NCI-H1048 (cell line): ENCODE measurements at regions not wholly inside any gene's neighbourhood (a gene's known extent, or its start where the extent isn't known, plus 50 kb on each side); places are given as distances from the start of the nearest gene placed in this dataset.

ENCODE experiments used
- DNase-seq: peaks from one replicate; lab custom pipeline; 2025; lab: John Stamatoyannopoulos, UW

GRCh38 chr20:60845146-60845545 is 406.9 kb upstream of the CDH4 start:
- no peak for DNase-seq

- DNase-seq = no peak
Measured at GRCh38 chr20:60851826-60852704, 400.0 kb upstream of the CDH4 start.

GRCh38 chr20:60857708-60858107 is 394.4 kb upstream of the CDH4 start:
- DNase-seq = no peak

- no peak for DNase-seq
Measured at GRCh38 chr20:60862601-60863000, 389.5 kb upstream of the CDH4 start.

- no peak for DNase-seq
Measured at GRCh38 chr20:60863548-60863947, 388.5 kb upstream of the CDH4 start.

GRCh38 chr20:60867589-60867988 is 384.5 kb upstream of the CDH4 start:
- no peak for DNase-seq

- no peak for DNase-seq
Measured at GRCh38 chr20:60868316-60868891, 383.7 kb upstream of the CDH4 start.

GRCh38 chr20:60869087-60869486 is 383.0 kb upstream of the CDH4 start:
- DNase-seq = no peak

GRCh38 chr20:60869625-60870024 is 382.4 kb upstream of the CDH4 start:
- DNase-seq = no peak

GRCh38 chr20:60870040-60870439 is 382.0 kb upstream of the CDH4 start:
- no peak for DNase-seq

GRCh38 chr20:60872224-60872623 is 379.8 kb upstream of the CDH4 start:
- no peak for DNase-seq

GRCh38 chr20:60877071-60877857 is 374.8 kb upstream of the CDH4 start:
- DNase-seq = no peak

- no peak for DNase-seq
Measured at GRCh38 chr20:60882836-60883235, 369.2 kb upstream of the CDH4 start.

GRCh38 chr20:60883496-60883895 is 368.6 kb upstream of the CDH4 start:
- no peak for DNase-seq

- DNase-seq = no peak
Measured at GRCh38 chr20:60884277-60884676, 367.8 kb upstream of the CDH4 start.

- no peak for DNase-seq
Measured at GRCh38 chr20:60888771-60889170, 363.3 kb upstream of the CDH4 start.

- no peak for DNase-seq
Measured at GRCh38 chr20:60892095-60892813, 359.8 kb upstream of the CDH4 start.

GRCh38 chr20:60894091-60894490 is 358.0 kb upstream of the CDH4 start:
- no peak for DNase-seq

- no peak for DNase-seq
Measured at GRCh38 chr20:60895363-60896079, 356.5 kb upstream of the CDH4 start.

GRCh38 chr20:60897976-60898375 is 354.1 kb upstream of the CDH4 start:
- no peak for DNase-seq

GRCh38 chr20:60899320-60899719 is 352.7 kb upstream of the CDH4 start:
- no peak for DNase-seq

- no peak for DNase-seq
Measured at GRCh38 chr20:60900618-60901017, 351.4 kb upstream of the CDH4 start.
